ENCODE measurements at regions not wholly inside any gene's neighbourhood (a gene's known extent, or its start where the extent isn't known, plus 50 kb on each side); places are given as distances from the start of the nearest gene placed in this dataset.

DNA sequence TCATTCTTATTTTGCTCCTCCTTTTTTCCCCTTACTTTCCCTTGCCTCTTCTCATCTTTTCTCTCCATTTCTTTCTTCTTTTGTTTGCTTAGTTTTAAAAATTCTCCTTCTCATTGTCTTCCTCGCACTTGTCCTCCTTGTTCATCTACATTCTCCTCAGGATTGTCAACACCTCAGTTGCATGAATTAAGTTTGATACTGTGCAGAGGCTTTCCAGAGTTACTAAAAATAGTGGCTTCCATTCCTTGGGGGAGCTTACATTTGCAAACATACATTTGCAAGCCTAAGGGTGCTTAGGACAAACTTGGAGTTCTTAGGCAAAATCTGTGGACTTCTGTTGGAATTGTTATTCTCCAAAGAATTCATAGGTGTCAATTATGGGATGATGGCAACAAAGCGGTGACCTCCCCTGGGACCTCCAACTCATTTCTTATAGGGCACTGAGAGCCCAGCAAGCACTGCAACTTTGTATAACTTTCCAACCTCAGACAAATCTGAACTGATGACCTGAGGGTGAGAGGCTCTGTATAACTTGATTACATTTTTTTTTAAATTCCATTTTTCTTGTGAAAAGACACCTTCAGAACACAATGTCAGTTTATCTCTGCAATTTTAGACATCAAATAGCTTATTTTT lies 371.4 kb downstream of the TMEM38B start:
- Mint-ChIP-seq H3K4me3 (no peak overlapping the region), H3K4me1 (no peaks in the 10 kb centered on the region), H3K27ac (no peak overlapping the region), H3K9me3 (no peaks in the 10 kb centered on the region), H3K27me3 (no peaks in the 10 kb centered on the region)
- ATAC-seq (no peak), DNase-seq (no peak)

DNA sequence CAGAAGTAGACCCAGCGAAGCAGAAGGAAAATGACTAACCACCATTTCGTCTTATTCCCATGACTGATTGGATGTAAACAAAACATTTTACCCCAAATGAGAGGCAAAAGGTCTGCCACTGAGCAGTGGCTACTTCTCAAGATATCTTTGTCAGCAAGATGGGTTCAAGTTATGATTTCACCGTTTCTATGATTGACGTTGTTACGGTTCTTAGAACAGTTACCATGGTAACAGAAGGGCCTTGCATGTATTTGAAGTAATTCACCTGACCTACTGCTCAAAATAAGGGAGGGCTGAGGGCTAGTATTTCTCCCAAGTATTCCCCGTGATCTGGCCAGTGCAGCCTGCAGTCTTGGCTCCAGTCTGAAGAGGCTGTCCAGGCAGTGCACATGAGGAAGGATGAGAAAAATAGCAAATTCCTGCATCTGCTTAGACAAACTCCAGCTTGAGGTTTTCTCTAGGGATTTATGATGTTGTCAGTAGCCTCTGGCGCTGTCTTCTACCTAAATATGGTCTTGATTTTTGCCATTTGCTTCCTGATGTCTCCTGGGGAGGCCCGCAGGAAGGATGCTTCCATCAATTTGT lies 372.7 kb downstream of the TMEM38B start:
- Mint-ChIP-seq H3K27ac (no peak overlapping the region), H3K27me3 (no peaks in the 10 kb centered on the region)
- no peak for ATAC-seq

DNA sequence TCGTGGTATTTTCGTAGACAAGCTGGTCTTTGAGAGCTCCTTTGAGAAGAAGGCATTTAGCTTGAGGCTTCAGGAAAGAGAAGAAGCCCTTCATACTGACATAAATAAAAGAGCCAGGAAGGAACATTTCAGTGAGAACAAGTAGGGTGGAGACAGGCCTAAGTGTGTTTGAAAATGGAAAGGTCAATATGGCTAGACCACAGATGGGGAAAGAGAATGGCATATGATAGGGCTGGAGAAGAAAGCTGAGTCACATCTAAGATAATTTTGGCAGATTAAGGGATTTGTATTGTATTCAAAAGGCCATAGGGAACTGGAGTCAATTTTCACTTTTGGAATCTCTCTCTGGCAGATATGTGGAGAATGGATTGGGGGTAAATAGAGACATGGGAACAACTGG lies 374.9 kb downstream of the TMEM38B start:
- no peak overlapping the region for H3K4me3 Mint-ChIP-seq
- DNase-seq = no peak
- no peak for ATAC-seq
- H3K27ac Mint-ChIP-seq = no peak overlapping the region
- H3K27me3 Mint-ChIP-seq = no peaks in the 10 kb centered on the region
- H3K9me3 Mint-ChIP-seq = no peaks in the 10 kb centered on the region
- no peaks in the 10 kb centered on the region for H3K4me1 Mint-ChIP-seq

More for the DNA sequence above, 372.7 kb downstream of the TMEM38B start:
- no peak for DNase-seq
- Mint-ChIP-seq H3K9me3 (no peaks in the 10 kb centered on the region), H3K4me3 (no peak overlapping the region), H3K4me1 (no peaks in the 10 kb centered on the region)

DNA sequence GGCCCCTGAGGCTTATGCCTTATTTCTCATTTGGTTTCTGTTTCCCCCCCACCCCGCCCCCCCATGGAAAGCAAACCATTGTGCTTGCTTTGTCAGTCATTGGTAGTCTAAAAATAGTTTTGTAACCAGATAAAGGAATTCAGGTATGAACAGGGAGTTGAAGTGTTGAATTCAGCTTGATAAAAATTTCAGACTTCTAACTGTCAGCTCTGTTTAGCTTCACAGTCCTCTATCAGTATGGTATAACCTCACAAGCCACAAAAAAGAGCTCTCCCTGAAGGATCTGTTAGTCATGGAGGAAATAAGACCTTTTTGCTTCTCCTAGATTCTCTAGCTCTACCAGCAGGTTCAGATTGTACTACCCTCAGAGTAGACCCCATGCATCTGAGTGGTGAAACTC lies 378.1 kb downstream of the TMEM38B start:
- ATAC-seq = no peak
- Mint-ChIP-seq H3K27ac (no peak overlapping the region), H3K27me3 (no peaks in the 10 kb centered on the region), H3K4me1 (no peaks in the 10 kb centered on the region), H3K4me3 (no peak overlapping the region), H3K9me3 (no peaks in the 10 kb centered on the region)
- no peak for DNase-seq

DNA sequence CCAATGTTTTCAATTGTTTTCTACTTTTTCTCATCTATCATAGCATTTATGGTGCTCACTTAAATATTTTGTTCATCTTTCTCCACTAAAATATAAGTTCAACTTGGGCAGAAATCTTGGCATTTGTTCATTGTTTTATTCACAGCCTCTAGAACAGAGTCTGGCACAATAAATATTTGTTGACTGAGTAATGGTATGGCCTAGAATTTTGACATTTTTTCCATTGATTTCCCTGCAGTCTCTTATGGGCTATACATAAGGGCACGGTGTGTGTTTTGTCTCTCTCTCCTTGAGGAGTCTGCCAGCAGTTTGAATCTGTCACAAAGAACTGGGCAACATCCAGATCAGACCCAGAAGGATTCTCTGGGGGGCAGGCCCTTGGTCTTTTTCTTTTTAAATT lies 379.7 kb downstream of the TMEM38B start:
- no peaks in the 10 kb centered on the region for H3K27me3 Mint-ChIP-seq
- H3K27ac Mint-ChIP-seq = no peak overlapping the region
- DNase-seq (no peak), ATAC-seq (no peak)
- H3K4me1 Mint-ChIP-seq = no peaks in the 10 kb centered on the region
- no peaks in the 10 kb centered on the region for H3K9me3 Mint-ChIP-seq
- H3K4me3 Mint-ChIP-seq = no peak overlapping the region

DNA sequence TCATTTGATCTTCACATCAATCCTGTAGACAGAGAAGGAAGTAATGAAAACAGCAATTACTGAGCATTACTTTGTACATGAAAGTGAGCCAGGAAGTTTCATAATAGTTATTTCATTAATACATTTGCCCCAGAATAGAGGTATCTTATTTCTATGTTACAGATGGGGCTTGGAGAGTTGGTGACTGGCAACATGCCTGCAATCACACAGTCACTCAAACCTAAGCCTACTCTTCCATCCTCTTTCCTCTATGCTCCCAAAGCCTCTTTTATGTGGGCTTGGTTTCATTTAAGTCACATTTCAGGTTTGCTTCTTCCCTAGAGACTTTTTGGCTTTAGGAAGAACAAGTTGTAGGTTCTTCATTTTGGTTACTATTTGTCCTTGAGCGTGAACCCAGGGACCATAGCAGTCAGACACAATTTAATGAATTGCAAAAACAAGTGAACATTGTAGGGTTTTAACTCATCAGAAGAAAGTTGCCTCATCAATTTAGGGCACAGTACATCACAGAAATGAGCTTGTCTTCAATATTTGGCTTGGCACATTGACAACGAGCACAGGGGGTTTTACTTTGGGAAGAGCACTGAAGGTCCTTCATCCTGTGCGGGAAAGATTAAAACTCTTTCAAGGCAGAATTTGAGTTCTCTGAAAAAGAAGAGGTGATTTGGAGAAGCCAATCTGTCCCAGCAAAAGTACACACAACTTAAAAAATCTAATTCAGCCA lies 381.1 kb downstream of the TMEM38B start:
- Mint-ChIP-seq H3K9me3 (no peaks in the 10 kb centered on the region), H3K4me3 (no peak overlapping the region), H3K4me1 (no peaks in the 10 kb centered on the region), H3K27me3 (no peaks in the 10 kb centered on the region), H3K27ac (no peak overlapping the region)
- DNase-seq (no peak), ATAC-seq (no peak)

DNA sequence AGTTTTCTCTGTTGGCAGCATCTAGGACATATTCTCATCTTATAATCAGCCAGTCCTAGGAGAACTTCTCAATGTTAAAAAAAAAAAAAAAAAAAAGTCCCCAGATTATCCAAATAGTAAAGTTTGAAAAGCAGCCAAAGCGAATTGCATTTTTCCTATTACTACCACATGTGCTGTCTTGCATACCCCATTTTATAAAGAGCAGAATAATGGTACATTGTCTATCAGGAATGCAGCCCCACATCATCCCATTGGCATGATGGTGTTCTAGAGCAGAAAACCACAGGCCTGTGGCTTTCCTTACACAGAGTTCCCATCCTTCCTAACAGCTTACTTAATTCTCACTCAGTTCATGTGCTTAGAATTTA lies 381.6 kb downstream of the TMEM38B start:
- no peak for ATAC-seq
- no peak overlapping the region for H3K27ac Mint-ChIP-seq
- no peaks in the 10 kb centered on the region for H3K9me3 Mint-ChIP-seq
- no peaks in the 10 kb centered on the region for H3K27me3 Mint-ChIP-seq
- no peaks in the 10 kb centered on the region for H3K4me1 Mint-ChIP-seq
- no peak overlapping the region for H3K4me3 Mint-ChIP-seq
- DNase-seq = no peak

DNA sequence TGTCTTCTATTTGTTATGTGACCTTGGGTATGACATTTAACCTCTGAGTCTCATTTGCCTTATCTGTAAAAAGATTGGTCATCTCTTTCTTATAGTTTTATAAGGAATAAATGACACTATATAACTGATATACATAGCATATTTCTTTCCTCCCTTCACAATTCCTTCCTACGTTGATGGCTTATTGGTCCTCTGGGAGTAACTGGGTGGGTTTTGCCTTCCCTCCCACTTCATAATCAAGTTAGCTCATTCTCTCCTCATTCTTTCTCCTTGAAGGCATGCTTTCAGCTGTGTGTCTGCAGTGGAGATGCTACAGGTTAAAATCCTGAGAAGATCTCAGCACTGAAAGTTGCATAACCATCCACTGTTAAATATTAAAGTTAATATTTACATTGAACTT lies 382.4 kb downstream of the TMEM38B start:
- H3K4me1 Mint-ChIP-seq = no peaks in the 10 kb centered on the region
- no peaks in the 10 kb centered on the region for H3K27me3 Mint-ChIP-seq
- H3K9me3 Mint-ChIP-seq = no peaks in the 10 kb centered on the region
- ATAC-seq (no peak), DNase-seq (no peak)
- no peak overlapping the region for H3K27ac Mint-ChIP-seq
- H3K4me3 Mint-ChIP-seq = no peak overlapping the region

DNA sequence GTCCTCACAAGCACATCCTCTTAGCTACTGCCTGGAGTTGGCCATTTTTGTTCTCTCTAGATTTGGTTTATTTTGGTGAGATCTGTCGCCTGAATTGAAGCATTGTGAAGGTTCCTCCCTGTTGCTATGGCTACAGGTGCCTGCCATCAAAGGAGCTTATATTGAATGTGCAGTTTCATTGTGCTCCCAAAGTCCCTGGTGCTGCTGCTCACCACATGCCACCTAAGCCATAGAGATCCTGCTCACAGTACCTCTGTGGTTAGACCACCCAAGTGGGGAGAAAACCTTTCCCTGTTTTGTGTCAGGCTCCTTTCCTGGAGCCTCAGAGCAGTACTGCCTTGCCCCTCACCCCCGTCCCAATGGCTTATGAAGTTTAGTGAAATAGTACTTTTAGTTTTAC lies 383.4 kb downstream of the TMEM38B start:
- Mint-ChIP-seq H3K4me3 (no peak overlapping the region), H3K9me3 (no peaks in the 10 kb centered on the region), H3K4me1 (no peaks in the 10 kb centered on the region), H3K27ac (peak overlapping the region in 1 of 2 donors; percentile 37), H3K27me3 (no peaks in the 10 kb centered on the region)
- DNase-seq = no peak
- ATAC-seq = no peak

DNA sequence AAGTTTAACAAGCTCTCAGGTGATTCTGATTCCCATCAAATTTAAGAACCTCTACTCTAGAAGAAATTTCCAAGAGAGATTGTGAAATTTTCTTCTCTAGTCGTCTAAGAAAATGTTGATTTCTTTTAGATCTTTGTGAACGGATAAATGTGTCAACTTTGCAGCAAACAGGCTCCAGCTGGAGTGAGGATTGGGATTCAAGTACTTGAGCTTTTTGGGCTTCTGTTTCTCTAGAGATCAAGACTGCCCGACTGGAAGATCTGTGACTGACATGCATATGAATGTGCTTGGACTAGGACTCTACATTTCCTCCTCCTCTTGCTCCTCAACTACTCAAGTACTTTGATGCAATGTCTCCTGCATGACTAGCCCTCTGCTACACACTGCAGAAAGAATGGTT lies 388.3 kb downstream of the TMEM38B start:
- Mint-ChIP-seq H3K4me3 (no peak overlapping the region), H3K4me1 (no peaks in the 10 kb centered on the region), H3K27me3 (no peaks in the 10 kb centered on the region), H3K27ac (no peak overlapping the region), H3K9me3 (peaks cover 0 to 9% of the 10 kb centered on the region in 2 donors)
- ATAC-seq (no peak), DNase-seq (no peak)

DNA sequence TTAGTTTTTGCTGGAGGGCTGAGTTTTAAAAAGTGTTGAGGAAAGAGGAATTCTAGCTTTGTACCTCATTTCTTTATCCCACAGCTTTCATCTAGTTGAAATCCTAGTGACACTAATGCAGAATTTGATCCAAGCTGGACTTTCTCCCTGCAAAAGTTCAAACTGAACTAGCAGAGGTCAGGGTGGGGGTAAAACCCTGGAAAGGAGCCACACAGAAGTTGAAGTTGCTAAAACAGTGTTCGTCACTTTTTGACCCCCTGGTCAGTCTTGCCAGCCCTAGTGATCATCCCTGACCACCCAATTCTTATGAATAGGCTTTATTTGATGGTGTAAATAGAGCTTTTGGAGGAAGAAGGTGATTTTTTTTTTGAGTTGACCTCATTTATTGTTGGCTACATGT lies 390.4 kb downstream of the TMEM38B start:
- ATAC-seq (no peak), DNase-seq (no peak)
- H3K27me3 Mint-ChIP-seq = no peaks in the 10 kb centered on the region
- no peak overlapping the region for H3K27ac Mint-ChIP-seq
- no peak overlapping the region for H3K4me3 Mint-ChIP-seq
- no peaks in the 10 kb centered on the region for H3K4me1 Mint-ChIP-seq
- peaks cover 9 to 19% of the 10 kb centered on the region in 2 donors for H3K9me3 Mint-ChIP-seq

DNA sequence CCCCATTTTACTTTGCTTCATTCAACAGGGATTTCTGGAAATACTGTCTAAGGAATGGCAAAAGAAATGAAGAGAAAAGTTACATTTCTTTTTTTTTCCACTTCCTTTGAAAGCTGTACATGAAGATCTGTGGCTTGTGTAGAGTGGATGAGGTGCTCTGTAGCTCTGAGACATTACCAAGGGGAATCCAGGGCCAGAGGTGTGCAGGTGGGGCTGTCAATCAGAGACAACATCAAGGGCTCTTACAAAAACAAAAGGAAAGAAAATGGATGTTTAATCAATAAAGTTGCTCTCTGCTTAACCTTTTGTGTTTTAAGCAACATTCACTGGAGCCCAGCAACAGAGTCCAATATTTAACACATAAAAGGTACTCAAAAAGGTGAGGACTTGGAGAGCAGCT lies 391.1 kb downstream of the TMEM38B start:
- ATAC-seq (no peak), DNase-seq (no peak)
- no peaks in the 10 kb centered on the region for H3K27me3 Mint-ChIP-seq
- H3K27ac Mint-ChIP-seq = no peak overlapping the region
- no peak overlapping the region for H3K4me3 Mint-ChIP-seq
- H3K4me1 Mint-ChIP-seq = no peaks in the 10 kb centered on the region
- H3K9me3 Mint-ChIP-seq = peaks cover 12 to 19% of the 10 kb centered on the region in 2 donors

DNA sequence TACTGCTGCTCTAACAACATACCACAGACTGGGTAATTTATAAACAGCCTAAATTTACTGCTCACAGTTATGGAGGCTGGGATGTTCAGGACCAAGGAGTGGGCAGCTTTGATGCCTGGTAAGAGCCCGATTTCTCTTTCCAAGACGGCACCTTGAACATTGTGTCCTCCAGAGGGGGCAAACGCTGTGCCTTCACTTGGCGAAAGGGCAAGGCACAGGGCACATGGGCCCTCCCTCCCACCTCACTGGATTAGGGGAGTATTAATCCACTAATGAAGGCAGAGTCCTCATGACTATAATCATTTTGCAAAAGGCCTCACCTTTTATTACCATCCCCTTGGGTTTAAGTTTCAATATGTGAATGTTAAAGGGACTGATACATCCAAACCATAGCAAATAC lies 397.7 kb downstream of the TMEM38B start:
- Mint-ChIP-seq H3K27me3 (no peaks in the 10 kb centered on the region), H3K9me3 (peaks cover 11 to 17% of the 10 kb centered on the region in 2 donors), H3K27ac (no peak overlapping the region), H3K4me1 (no peaks in the 10 kb centered on the region), H3K4me3 (no peak overlapping the region)
- DNase-seq = no peak
- ATAC-seq = no peak

DNA sequence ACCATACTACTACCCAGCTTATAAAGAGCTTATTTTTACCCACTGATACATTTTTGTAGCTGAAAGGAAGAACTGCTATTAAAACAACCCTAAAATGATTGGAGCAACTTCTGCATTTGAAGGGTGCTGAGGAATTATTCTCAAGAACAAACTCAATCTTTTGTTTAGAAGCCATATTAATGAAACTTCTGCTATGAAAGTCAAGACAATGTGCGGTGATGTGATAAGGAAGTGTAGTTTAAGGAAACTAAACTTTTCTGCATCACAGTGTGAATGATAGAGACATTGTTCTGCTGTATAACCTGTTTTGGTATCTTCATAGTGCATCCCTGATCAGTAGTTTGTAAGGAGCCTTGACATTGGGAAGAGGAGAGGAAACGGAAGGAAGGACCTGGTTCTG lies 408.5 kb downstream of the TMEM38B start:
- ATAC-seq = no peak
- Mint-ChIP-seq H3K4me3 (no peak overlapping the region), H3K27me3 (no peaks in the 10 kb centered on the region), H3K4me1 (no peaks in the 10 kb centered on the region), H3K27ac (no peak overlapping the region), H3K9me3 (peaks cover 0 to 19% of the 10 kb centered on the region in 2 donors)
- no peak for DNase-seq

DNA sequence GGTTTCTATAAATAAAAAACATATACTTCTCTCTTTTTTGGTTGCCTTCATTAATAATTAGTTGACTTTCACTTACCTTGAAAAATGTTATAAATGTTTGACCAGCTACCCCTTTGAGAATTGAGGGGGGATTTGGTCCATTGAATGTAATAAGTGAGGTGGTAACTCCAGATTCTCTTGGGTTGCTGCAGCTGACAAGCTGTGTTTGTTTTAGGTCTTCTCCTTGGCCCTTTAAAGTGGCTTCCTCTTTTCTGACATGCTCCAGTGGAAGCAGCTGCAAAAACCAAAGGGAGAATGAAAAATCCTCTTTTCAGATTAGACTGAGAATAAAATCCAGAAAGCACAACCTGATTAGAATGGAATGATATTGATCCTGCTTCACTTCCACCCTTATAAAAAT lies 410.5 kb downstream of the TMEM38B start:
- no peaks in the 10 kb centered on the region for H3K27me3 Mint-ChIP-seq
- ATAC-seq (no peak), DNase-seq (no peak)
- no peak overlapping the region for H3K27ac Mint-ChIP-seq
- peaks cover 0 to 19% of the 10 kb centered on the region in 2 donors for H3K9me3 Mint-ChIP-seq
- no peaks in the 10 kb centered on the region for H3K4me1 Mint-ChIP-seq
- H3K4me3 Mint-ChIP-seq = no peak overlapping the region

DNA sequence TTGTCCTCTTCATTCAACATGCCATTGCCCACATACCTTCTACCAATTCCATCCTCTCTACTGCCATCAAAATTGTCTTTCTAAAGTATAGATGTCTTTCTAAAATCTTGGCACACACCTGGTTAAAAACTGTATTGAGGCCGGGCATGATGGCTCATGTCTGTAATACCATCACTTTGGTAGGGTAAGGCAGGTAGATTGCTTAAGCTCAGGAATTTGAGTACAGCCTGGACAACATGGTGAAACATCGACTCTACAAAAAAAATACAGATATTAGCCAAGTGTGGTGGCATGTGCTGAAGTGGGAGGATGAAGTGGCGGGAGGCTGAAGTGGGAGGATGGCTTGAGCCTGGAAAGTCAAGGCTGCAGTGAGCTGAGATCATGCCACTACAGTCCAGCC lies 412.1 kb downstream of the TMEM38B start:
- no peak for DNase-seq
- Mint-ChIP-seq H3K4me3 (no peak overlapping the region), H3K9me3 (peaks cover 0 to 16% of the 10 kb centered on the region in 2 donors), H3K27ac (no peak overlapping the region), H3K27me3 (no peaks in the 10 kb centered on the region), H3K4me1 (no peaks in the 10 kb centered on the region)
- no peak for ATAC-seq

All from stimulated activated naive CD8-positive, alpha-beta T cell treated with anti-CD3 and anti-CD28 coated beads, Interleukin-15, amount 100 ng/mL, for 72 hours (primary cell).